ENCODE measurements at regions not wholly inside any gene's neighbourhood (a gene's known extent, or its start where the extent isn't known, plus 50 kb on each side); places are given as distances from the start of the nearest gene placed in this dataset.

GRCh38 chr12:91972896-91973295 is 172.8 kb downstream of the BTG1 start:
- TF ChIP-seq CTCF (IDR thresholded peaks at IDR 0.05) (no peak), POLR2A (IDR thresholded peaks at IDR 0.05) (no peak)
